Suprapubic skin (tissue), 4 donors: ENCODE measurements at regions not wholly inside any gene's neighbourhood (a gene's known extent, or its start where the extent isn't known, plus 50 kb on each side); places are given as distances from the start of the nearest gene placed in this dataset.

Source experiments
- DNase-seq, 2 donors: peaks; one replicate each; pipeline ENCODE4 v3.0.0-alpha.2; 2019; ENCODE audit warnings: low spot score in 2 of 2
- H3K27ac ChIP-seq: fragments of 200-600 bp; sonication (generic); one replicate; pipeline ENCODE4 v1.5.1; 2019
- H3K27me3 ChIP-seq: fragments of 200-600 bp; sonication (generic); one replicate; pipeline ENCODE4 v1.5.1; 2019
- H3K36me3 ChIP-seq: fragments of 200-600 bp; sonication (generic); one replicate; pipeline ENCODE4 v1.5.1; 2019
- H3K4me1 ChIP-seq: fragments of 200-600 bp; sonication (generic); one replicate; pipeline ENCODE4 v1.5.1; 2019
- H3K4me3 ChIP-seq: fragments of 200-600 bp; sonication (generic); one replicate; pipeline ENCODE4 v1.5.1; 2019; ENCODE audit warnings: mild to moderate bottlenecking
- H3K9me3 ChIP-seq: fragments of 200-600 bp; sonication (generic); one replicate; pipeline ENCODE4 v1.5.1; 2019
- CTCF ChIP-seq, 2 donors: fragments of 200-600 bp in 1 of 2; fragments of 450-650 bp in 1 of 2; sonication (generic) in 1 of 2; IDR thresholded peaks; one replicate each; pipeline ENCODE4 v1.5.1; 2016 to 2019; ENCODE audit warnings: antibody characterized with exemption in 2 of 2, mild to moderate bottlenecking in 1 of 2, moderate library complexity in 1 of 2
- EP300 ChIP-seq: sonication (generic); formaldehyde crosslinking; IDR thresholded peaks from one replicate; pipeline ENCODE4 v1.6.1; 2017; ENCODE audit warnings: antibody characterized with exemption
- POLR2A ChIP-seq, 2 donors: fragments of 450-650 bp; IDR thresholded peaks; one replicate each; pipeline ENCODE4 v1.6.1; 2017; ENCODE audit warnings: antibody characterized with exemption in 2 of 2, mild to moderate bottlenecking in 2 of 2, moderate library complexity in 2 of 2
- POLR2AphosphoS5 ChIP-seq, 3 donors: sonication (generic); formaldehyde crosslinking; IDR thresholded peaks; one replicate each; pipeline ENCODE4 v1.6.1; 2017; ENCODE audit warnings: antibody characterized with exemption in 3 of 3
- WGBS: methylation state at CpG from one replicate; pipeline ENCODE4 v1.1.5; 2018; 5-methylcytosine and 5-hydroxymethylcytosine counted together

DNA sequence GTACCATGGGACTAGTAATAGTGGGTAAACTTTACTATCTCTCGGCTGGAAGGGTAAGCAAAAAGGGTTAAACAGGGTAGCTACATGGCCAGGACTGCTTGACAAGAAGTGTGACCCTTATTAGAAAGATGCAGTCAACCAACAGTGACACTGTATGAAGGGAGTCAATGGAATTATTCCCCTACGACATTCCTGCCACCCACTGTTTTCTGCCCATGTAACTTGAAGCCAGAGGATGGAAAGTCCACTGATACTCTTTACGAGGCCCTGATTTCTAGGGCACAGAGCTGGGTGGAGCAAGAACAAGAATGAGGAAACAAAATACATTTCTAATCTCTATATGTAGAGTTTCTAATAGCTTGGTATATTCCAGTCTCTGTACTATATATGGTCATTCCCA is 1102.5 kb downstream of the CDH11 start:
- H3K9me3 ChIP-seq, result no peaks in the 10 kb centered on the region
- 92% methylated on average over 3 of the region's 3 CpGs for WGBS
- H3K36me3 ChIP-seq, result no peaks in the 10 kb centered on the region
- H3K4me1 ChIP-seq, result no peaks in the 10 kb centered on the region
- DNase-seq, result no peak
- H3K27ac ChIP-seq, result no peak overlapping the region
- H3K4me3 ChIP-seq, result no peak overlapping the region
- no peak for TF ChIP-seq EP300
- no peak for TF ChIP-seq POLR2AphosphoS5 (IDR thresholded peaks at IDR 0.05)
- no peak for TF ChIP-seq CTCF (IDR thresholded peaks at IDR 0.05)
- no peak for TF ChIP-seq POLR2A (IDR thresholded peaks at IDR 0.05)
- no peaks in the 10 kb centered on the region for H3K27me3 ChIP-seq

- H3K4me3 ChIP-seq, result no peak overlapping the region
- H3K36me3 ChIP-seq, result no peaks in the 10 kb centered on the region
- H3K9me3 ChIP-seq, result no peaks in the 10 kb centered on the region
- no peaks in the 10 kb centered on the region for H3K4me1 ChIP-seq
- no peaks in the 10 kb centered on the region for H3K27me3 ChIP-seq
- no peak for DNase-seq
- TF ChIP-seq EP300 (no peak), CTCF (IDR thresholded peaks at IDR 0.05) (no peak), POLR2A (IDR thresholded peaks at IDR 0.05) (no peak), POLR2AphosphoS5 (IDR thresholded peaks at IDR 0.05) (no peak)
- no peak overlapping the region for H3K27ac ChIP-seq
- 46% methylated on average over 1 of the region's 1 CpG for WGBS
Observed at GRCh38 chr16:64017796-64018195, 1104.1 kb downstream of the CDH11 start.

- H3K4me1 ChIP-seq, result no peaks in the 10 kb centered on the region
- H3K4me3 ChIP-seq, result no peak overlapping the region
- H3K36me3 ChIP-seq, result no peaks in the 10 kb centered on the region
- no peak overlapping the region for H3K27ac ChIP-seq
- no peaks in the 10 kb centered on the region for H3K9me3 ChIP-seq
- TF ChIP-seq CTCF (IDR thresholded peaks at IDR 0.05) (no peak), POLR2AphosphoS5 (IDR thresholded peaks at IDR 0.05) (no peak)
- no peak for DNase-seq
- H3K27me3 ChIP-seq, result no peaks in the 10 kb centered on the region
- WGBS, result 60% methylated on average over 1 of the region's 1 CpG
Observed at GRCh38 chr16:64013856-64014255, 1108.0 kb downstream of the CDH11 start.

DNA sequence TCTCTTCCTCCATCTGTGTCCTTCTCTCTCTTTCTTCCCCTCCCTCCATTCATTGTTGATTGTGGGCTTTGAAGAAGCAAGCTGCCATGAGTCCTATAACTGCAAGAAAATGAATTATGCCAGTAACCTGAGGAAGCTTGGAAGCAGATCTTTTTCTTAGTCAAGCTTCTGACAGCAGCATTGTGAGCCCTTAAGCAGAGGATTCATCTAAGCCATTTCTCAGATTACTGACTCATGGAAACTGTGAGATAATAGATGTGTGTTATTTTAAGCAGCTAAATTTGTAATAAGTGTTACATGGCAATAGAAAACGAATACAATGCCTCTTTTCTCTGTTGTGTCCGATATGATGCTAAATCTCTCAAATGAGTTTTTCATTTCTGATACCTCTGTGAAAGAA is 1109.7 kb downstream of the CDH11 start:
- Histone ChIP-seq H3K36me3 (no peaks in the 10 kb centered on the region), H3K4me1 (no peaks in the 10 kb centered on the region), H3K27me3 (no peaks in the 10 kb centered on the region), H3K9me3 (no peaks in the 10 kb centered on the region), H3K4me3 (no peak overlapping the region), H3K27ac (no peak overlapping the region)
- TF ChIP-seq EP300, result no peak
- no peak for TF ChIP-seq CTCF (IDR thresholded peaks at IDR 0.05)
- no peak for TF ChIP-seq POLR2A (IDR thresholded peaks at IDR 0.05)
- TF ChIP-seq POLR2AphosphoS5 (IDR thresholded peaks at IDR 0.05), result no peak
- DNase-seq, result no peak
- 69% methylated on average over 2 of the region's 2 CpGs for WGBS

DNA sequence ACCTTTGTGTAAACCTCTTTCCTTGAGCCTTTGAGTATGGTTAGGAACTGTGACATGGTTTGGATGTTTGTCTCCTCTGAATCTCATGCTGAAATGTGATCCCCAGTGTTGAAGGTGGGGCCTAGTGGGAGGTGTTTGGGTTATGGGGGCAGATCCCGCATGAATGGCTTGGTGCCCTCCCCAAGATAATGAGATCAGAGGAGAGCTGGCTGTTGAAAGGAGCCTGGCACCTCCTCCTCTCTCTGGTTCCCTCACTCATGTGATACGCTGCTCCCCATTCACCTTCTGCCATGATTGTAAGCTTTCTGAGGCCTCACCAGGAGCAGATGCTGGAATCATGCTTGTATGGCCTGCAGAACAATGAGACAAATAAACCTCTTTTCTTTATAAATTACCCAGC is 1110.2 kb downstream of the CDH11 start:
- Histone ChIP-seq H3K9me3 (no peaks in the 10 kb centered on the region), H3K4me3 (no peak overlapping the region), H3K27ac (no peak overlapping the region), H3K27me3 (no peaks in the 10 kb centered on the region), H3K4me1 (no peaks in the 10 kb centered on the region), H3K36me3 (no peaks in the 10 kb centered on the region)
- no peak for TF ChIP-seq CTCF (IDR thresholded peaks at IDR 0.05)
- no peak for TF ChIP-seq POLR2A (IDR thresholded peaks at IDR 0.05)
- TF ChIP-seq EP300, result no peak
- TF ChIP-seq POLR2AphosphoS5 (IDR thresholded peaks at IDR 0.05), result no peak
- WGBS, result 90% methylated on average over 2 of the region's 2 CpGs
- no peak for DNase-seq
